Activated effector memory CD4-positive, alpha-beta T cell treated with Interleukin-2 at 50 U/mL for 16 hours (primary cell): ENCODE measurements at regions not wholly inside any gene's neighbourhood (a gene's known extent, or its start where the extent isn't known, plus 50 kb on each side); places are given as distances from the start of the nearest gene placed in this dataset.

Experiments used
- DNase-seq: peaks from one replicate; pipeline ENCODE4 v3.0.0-alpha.2; 2020

DNA sequence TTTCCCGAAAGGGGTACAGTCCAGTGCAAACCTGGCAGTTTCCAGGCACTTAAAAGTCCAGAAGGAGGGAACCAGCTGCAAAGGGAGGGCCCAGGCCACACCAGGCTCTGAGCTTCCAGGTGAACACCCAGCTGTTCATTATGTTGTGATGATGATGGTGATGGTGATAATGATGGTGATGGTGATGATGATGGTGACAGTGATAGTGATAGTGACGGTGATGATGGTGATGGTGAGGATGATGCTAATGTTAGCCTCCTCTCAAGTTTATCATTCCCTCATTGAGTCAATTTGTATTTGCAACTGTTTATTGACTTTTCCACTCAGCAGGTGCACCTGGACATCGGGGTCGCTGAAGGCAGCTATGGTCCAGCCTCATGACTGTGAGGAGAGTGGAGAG is 199.4 kb upstream of the ID2 start:
- DNase-seq = no peak

DNA sequence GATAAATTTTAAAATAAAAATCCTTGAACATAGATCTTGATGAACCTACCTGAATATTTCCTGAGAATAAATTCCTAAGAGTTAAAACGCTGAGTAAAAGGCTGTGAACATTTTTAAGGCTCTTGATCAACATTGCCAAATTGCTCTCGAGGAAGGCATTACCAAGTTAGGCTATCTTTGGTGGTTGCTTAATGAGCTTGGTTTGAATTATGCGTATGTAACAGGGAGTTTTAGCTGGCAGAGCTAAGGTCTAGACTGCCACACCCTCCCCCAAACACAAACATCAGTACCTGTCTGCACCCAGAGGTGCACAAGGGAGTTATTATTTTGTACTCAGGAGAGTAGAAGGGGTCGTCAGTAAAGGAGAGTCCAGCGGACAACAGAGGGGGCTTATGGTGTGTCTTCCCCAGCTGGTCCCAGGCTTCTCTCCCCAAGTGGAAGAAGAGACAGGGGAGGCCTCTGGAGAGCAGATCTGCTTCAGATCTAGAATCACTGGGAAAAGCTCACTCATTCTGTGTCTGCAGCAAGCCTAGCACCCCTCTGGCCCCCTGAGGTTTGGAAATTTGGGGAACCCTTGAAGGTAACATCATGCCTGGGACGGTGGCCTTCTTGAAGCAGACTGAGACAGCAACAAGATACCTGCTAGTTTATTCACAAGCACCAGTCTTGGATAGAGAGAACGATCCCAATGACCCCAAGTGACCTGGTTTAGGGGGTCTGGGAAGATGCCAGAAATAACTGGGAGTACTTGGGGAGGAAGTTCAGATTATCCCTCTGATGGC is 197.2 kb upstream of the ID2 start:
- DNase-seq = no peak

DNA sequence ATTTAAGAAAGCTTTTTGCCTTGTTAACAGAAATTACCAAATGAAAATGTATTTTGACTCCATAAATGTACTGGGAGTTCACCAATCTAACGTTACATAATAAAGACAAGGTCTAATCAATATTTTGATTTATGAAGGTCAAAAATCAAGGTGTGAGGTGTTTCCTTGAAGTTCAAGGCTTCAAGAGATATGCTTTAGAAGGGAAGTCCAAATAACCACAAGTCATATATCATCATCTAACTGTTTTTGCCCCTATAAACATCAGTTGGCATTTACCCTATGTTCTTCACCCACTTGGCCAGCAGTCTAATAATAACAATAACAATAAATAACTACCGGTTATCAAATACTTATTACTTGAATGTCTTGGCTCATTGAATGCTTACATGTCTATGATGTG is 196.1 kb upstream of the ID2 start:
- DNase-seq = no peak

GRCh38 chr2:8486141-8486540 is 195.7 kb upstream of the ID2 start:
- DNase-seq = no peak

DNA sequence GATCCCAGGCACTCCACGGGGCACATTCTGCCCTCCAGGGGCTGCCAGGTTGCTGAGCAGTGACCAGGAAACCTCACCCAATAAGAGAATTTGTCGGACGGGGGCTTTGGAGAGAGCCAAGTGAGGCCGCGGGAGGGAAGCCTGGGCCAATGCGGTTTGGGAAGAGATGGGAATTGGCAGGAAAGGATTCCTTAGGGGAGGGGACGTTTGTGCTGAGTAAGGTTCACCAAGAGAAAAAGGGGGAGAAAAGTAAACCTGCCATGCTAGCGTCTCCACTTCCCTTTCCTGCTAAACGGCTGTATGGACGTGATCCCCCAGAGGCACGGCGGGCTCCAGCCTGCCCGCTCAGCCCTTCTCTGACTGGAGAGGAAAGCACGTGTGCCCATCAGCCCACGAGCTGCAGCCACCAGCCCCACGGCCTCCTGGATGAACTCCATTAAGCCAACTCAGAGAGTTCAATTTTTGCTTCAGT is 194.4 kb upstream of the ID2 start:
- no peak for DNase-seq

GRCh38 chr2:8488001-8488738 is 193.7 kb upstream of the ID2 start:
- DNase-seq = peak; percentile 60

DNA sequence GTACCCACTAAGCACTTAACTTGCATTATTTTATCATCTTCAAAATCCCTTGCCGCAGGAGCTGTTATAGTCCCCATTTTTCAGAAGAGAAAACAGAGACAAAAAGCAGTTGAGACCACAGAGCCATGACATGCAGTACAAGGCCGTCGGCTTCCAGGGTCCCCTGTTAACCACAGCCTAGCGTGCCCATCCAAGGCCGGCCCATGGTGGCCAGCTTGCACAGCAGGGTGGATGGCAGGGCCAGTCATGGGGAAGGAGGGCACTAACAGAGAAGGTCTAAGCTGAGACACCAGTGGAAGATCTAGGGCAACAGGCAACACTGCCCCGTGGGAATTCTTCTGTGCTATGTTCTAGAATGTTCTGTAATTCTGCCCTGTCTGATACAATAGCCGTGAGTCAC is 192.6 kb upstream of the ID2 start:
- no peak for DNase-seq

- no peak for DNase-seq
Measured at GRCh38 chr2:8489751-8490150, 192.1 kb upstream of the ID2 start.

- no peak for DNase-seq
Measured at GRCh38 chr2:8490166-8490721, 191.6 kb upstream of the ID2 start.

DNA sequence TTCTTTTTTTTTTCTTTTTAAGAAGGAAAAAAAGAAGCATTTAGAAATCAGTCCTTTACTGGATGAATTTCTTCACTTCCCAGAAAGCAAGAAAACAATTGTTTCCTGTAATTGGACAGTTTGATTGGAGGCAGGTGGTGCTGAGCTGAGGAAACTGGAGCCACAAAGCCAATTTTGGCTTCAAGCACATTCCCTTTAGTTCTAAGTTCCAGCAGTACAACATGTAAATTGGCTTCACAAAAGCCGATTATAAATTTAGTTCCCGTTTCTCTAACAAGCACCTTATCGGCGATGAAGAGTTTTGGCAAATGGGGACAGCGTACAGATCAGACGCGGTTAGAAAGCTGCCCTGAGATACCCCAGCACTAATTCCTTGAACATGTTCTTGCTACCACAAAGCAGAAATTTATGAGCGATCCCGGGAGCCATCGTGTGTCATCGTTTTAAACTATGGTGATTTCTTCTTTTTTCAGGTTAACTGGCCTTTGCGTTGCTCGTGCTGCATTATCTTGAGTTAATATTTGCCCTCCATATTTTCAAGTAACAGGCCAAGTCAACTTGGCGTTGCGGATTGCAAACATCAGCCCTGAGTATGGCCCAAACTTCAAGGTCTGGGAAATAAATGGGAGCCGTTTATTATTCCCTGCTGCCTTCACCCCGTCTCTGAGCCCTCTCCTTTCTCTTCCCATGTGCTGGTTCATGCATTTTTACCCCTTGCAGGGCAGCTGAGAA is 190.4 kb upstream of the ID2 start:
- DNase-seq = no peak

DNA sequence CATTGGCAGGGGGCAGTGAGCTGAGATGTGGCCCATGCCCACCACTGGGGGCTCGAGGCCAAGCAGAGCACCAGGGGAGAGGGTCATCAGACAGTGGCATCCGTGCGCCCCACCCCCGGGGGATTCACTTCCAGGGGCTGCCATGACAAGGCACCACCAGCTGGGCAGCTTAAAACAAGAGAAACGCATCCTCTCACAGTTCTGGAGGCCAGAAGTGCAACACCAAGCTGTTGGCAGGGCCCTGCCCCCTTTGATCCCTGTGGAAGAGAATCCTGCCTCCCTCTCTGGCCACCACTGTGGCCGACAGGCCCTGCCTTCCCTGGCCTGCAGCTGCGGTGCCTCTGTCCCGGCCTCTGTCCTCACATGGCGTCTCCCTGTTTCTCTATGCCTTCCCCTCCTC is 187.7 kb upstream of the ID2 start:
- no peak for DNase-seq

DNA sequence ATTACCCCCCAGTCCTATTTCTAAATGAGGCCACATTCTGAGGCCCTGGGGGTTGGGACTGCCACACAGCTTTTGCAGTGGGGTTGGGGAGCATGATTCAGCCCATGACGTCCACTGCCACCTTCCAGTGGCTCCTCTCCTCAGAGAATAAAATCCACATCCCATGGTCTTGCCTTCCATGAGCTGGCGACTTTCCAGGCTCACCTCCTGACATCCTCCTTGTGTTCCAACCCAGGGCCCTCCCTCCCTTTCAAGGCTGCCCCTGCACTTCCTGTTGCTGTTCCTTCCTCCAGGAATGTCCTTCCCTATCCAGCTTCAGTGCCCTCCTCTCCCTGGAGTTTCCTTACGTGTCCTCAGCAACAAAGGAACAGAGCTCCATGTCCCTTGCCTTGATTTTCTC is 187.3 kb upstream of the ID2 start:
- DNase-seq = no peak

- DNase-seq = no peak
Measured at GRCh38 chr2:8495189-8495989, 186.5 kb upstream of the ID2 start.

DNA sequence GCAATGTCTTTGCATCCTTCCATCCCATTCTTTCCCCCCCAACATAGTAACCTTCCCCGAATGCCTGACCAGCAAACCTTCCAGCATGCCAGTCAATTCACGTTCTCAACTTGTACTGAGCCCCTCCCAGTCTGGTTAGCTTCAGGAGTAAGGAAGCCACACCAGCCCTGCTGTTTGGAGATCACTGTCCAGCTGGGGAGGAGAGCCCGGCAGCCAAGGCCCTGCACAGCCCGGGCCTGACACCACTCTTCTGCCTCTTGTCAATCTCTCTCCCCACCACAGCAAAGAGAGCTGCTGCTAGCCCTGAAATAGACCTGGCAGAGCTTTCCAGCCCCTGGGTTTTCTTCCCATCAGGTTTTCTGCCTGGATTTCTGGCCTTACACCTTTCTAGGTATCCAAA is 185.8 kb upstream of the ID2 start:
- DNase-seq = no peak

DNA sequence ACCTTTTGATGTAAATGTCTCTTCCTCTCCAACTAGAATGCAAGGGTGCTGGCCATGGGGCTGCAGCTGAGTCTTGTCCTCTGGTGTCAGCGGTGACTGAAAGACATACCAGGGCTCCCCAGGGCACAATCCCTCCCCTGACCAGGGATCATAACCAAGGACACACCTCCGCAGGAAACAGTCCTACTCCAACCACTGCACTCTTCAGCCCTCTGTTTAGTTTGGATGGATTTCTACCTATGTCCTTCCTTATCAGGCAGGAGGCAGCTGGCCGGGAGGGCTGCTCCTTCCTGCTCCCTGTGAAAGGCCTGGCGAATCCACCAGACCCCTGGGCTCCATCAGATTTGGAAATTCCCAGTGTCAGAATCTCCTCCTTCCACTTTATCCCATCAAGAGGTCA is 185.2 kb upstream of the ID2 start:
- no peak for DNase-seq

DNA sequence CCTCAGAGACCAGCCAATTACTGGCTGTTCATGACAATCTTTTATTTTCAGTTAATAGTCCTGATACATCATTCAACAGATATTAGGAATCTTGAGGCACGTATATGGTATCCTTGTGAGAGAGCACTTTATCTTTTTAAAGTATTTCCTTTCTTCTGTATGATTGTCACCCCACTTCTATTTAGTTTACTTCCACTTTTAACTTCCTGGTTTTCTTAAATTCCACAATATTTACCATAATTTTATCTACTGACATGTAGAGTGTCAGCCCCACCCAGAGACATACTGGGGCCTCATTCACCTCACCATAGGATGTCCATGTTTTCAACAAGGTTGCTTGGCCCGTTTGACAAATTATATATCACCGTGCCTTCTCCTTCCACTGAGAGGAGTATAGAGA is 182.9 kb upstream of the ID2 start:
- DNase-seq = no peak

DNA sequence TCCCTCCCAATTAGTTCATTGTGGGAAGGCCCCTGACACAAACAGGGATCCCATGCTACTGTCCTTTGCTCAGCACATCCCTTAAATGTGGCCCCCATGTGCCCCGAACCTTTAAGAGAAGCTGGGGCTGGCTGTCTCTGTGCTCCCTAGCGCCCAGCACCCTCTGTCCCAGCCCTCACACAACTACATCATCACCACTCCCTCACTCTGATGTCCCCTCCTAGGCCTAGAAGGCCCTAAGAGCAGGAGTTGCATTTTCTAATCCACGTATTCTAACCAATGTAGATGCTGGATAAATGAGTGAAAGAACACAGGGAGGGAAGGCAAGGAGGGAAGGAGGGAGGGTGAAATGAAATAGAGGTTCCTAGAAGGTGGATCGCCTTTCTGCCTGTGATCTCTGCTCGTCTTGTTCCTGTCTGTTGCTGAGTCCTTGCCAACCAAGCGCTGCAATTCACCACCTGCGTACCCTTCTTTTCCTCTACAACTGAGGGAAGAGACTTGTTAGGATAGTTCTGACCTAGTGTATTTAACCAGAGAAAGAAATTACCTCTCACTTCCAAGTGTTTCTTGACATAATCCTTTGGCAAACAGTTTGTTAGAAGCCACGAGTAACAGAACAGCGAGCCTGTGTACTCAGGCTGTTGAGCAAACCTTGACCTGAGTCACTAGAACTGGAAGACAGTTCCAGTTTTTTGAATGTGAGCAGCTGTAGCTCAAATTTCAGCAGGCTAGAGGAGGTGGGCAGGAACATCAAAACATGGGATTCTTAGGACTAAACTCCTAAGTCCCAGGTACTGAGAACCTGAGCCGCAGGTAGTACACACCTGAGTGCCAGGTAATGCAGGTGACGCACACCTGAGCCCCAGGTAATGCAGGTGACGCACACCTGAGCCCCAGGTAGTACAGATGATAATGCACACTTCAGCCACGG is 181.5 kb upstream of the ID2 start:
- DNase-seq = no peak

GRCh38 chr2:8501061-8501720 is 180.7 kb upstream of the ID2 start:
- no peak for DNase-seq

DNA sequence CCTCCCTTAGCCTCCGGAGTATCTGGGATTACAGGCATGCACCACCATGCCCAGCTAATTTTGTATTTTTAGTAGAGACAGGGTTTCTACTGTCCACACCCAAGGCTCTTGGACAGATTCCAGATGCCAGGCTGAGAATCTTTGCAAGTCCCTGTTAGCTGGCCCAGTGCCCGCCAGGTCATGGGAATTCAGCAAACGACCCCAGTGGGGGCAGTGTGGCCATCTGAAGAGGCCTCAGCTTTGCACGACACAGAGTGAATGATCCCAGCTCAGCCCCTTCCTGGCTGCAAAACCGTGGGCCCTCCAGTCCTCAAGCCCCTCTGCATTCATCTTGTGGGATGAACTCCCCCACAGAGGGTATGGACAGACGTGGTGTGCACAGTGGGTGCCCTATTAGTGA is 179.5 kb upstream of the ID2 start:
- DNase-seq = no peak

DNA sequence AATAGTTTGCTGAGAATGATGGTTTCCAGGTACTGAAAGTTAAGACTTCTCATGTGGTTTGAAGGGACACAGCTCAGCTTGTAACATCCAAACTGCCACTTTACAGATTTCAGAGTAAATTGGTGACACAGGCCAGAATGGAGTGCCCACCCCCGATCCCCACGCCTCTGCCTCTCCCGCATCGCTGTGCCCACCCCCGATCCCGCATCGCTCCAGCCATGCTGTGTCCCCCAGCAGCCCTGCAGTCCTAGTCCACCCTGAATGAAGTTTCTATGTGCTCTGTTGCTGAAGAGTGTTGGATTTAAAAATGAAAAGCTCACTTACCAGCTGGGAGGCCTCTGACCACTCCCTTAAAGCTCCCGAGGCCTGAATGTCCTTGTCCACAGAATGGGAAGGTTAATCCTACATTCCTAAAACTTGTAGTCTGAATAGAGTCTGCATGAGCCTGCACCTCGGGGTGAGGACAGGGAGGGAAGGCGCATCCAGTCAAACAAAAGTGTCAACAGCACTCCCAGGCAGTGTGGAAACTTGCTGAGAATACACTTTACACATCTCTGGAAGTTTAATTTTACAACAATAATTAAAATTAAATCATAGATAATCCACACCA is 176.4 kb upstream of the ID2 start:
- DNase-seq = no peak

DNA sequence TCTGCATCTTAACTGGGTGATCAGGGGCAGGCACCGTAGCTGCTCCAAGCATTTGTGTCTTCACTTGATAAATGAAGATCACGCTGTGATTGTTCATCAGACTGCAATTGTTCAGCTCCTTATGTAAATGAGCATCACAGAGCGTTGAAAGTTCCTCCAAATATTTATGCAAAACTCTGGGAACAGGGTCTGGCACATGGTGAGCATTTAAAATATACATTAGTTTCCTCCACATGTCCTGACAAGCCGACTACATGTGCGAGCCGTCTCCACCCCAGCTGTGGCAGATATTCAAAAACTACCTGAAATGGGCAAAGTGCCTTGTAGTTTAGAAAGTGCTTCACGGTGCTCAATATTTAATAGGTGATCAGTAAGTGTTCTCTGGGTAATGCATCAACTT is 175.1 kb upstream of the ID2 start:
- no peak for DNase-seq
